ES-I3 (cell line): ENCODE measurements at regions not wholly inside any gene's neighbourhood (a gene's known extent, or its start where the extent isn't known, plus 50 kb on each side); places are given as distances from the start of the nearest gene placed in this dataset.
A peak's percentile ranks its signal among the peaks of the same experiment; 100 is the strongest.

Source experiments
- H3K36me3 ChIP-seq: 2 replicates; pipeline ENCODE4 v1.6.1; 2013; ENCODE audit warnings: mild to moderate bottlenecking, low read length, control low read depth, moderate library complexity; ENCODE audit not compliant: insufficient read depth
- H3K4me1 ChIP-seq: 2 replicates; pipeline ENCODE4 v1.6.1; 2013; ENCODE audit warnings: mild to moderate bottlenecking, control low read depth, low read length; ENCODE audit not compliant: insufficient read depth
- H3K9ac ChIP-seq: 2 replicates; pipeline ENCODE4 v1.6.1; 2013; ENCODE audit warnings: low read depth, mild to moderate bottlenecking, low read length, moderate library complexity
- H3K9me3 ChIP-seq: 2 replicates; pipeline ENCODE4 v1.6.1; 2013; ENCODE audit warnings: mild to moderate bottlenecking, low read length, moderate library complexity; ENCODE audit not compliant: control insufficient read depth, insufficient read depth

- Histone ChIP-seq H3K4me1 (no peaks in the 10 kb centered on the region), H3K36me3 (no peaks in the 10 kb centered on the region), H3K9me3 (no peaks in the 10 kb centered on the region), H3K9ac (no peak overlapping the region)
Observed at GRCh38 chr5:158152136-158152535, 293.2 kb upstream of the CLINT1 start.

DNA sequence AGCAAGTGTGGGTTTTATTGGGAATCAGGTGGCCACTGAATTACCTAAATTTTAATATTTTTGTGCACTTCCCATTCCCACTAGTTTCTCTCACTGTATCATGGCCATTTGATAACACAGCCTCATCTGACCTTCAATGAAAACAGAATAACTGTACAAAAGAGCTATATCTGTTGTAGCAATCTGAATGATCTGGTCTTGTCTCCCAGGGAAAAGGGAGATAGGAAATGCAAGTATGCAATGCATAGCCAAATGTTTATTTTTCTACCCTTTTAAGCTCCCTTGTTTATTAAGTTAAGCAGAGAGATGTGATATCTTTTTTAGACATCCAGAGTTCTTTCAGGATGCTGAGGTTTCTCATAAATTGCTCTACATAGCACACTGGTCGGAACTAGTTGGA, 288.3 kb upstream of the CLINT1 start:
- H3K36me3 ChIP-seq = no peaks in the 10 kb centered on the region
- H3K4me1 ChIP-seq = no peaks in the 10 kb centered on the region
- no peaks in the 10 kb centered on the region for H3K9me3 ChIP-seq
- no peak overlapping the region for H3K9ac ChIP-seq

DNA sequence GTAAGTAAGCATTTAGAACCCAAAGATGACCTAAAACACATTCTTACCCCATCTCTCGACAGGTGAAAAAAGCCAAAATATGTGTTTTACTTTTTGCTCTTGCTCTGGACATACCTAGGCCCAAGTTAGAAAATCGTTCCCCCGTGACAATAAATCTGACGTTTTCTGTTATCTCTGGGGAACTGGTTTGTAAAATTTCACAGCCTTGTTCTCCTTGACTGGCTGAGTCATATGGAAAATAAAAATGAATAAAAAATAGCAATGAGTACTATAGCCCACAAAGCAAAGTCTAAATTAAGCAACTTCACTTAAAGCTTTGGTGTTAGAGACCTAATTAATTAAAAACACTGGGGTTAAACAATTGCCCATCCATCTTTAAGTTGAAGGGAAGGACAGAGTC, 286.9 kb upstream of the CLINT1 start:
- Histone ChIP-seq H3K9me3 (no peaks in the 10 kb centered on the region), H3K36me3 (no peaks in the 10 kb centered on the region), H3K9ac (no peak overlapping the region), H3K4me1 (no peaks in the 10 kb centered on the region)

DNA sequence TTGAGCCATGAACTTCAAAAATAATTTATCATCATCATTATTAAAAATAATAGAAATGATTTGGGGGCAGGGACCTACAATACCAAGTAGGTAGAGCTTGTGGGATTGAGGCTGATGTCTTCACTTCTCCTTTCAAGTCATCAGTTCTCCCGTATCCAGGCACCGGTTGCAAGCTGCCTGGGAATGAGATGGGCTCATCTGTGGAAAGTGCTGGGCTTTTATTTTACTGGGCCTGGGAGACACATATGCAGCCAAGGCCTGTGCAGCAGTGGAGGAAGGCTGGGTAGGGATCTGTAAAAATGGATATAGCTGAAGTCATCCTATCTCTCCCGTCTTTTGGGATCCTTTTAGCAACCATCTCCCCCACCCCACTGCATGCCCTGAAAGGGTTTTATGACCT, 284.1 kb upstream of the CLINT1 start:
- no peak overlapping the region for H3K9ac ChIP-seq
- no peaks in the 10 kb centered on the region for H3K9me3 ChIP-seq
- peaks cover 9% of the 10 kb centered on the region; the same call in 1 of the 2 replicates for H3K4me1 ChIP-seq
- H3K36me3 ChIP-seq = no peaks in the 10 kb centered on the region; the same call in 1 of the 2 replicates

GRCh38 chr5:158142156-158142555, 283.2 kb upstream of the CLINT1 start:
- Histone ChIP-seq H3K36me3 (no peaks in the 10 kb centered on the region; the same call in 1 of the 2 replicates), H3K4me1 (peaks cover 15% of the 10 kb centered on the region), H3K9me3 (no peaks in the 10 kb centered on the region), H3K9ac (no peak overlapping the region)

- Histone ChIP-seq H3K9me3 (no peaks in the 10 kb centered on the region), H3K9ac (no peak overlapping the region), H3K36me3 (no peaks in the 10 kb centered on the region; the same call in 1 of the 2 replicates), H3K4me1 (peaks cover 24% of the 10 kb centered on the region)
Observed at GRCh38 chr5:158140120-158140731, 281.3 kb upstream of the CLINT1 start.

- no peaks in the 10 kb centered on the region; the same call in 1 of the 2 replicates for H3K36me3 ChIP-seq
- H3K4me1 ChIP-seq = peaks cover 25% of the 10 kb centered on the region
- H3K9me3 ChIP-seq = no peaks in the 10 kb centered on the region
- no peak overlapping the region for H3K9ac ChIP-seq
Observed at GRCh38 chr5:158139161-158139560, 280.2 kb upstream of the CLINT1 start.

DNA sequence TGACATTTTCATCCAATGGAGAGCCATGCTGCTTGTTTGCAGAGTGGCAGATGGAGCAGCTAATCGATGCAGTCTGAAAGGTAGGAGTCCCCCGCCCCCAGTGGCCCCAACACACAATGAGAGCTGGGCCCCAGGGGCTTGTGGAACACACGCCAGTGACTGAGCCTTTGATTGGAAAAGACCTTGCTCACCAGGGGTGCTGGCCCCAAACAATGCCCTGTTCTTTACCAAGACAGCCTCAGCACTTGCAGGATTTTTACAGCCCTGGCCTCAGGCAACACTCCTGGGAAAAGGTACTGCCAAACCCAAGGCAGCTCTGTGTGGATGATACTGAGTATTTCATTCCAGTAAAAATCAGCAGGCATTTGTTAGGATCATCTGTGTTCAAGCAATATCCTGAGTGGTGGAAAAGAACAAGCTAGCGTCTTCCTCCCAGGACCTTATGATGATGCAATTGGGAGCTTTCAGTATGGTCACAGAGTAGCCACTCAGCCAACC, 276.8 kb upstream of the CLINT1 start:
- H3K9ac ChIP-seq = peak overlapping the region; percentile 18; the same call in 1 of the 2 replicates

DNA sequence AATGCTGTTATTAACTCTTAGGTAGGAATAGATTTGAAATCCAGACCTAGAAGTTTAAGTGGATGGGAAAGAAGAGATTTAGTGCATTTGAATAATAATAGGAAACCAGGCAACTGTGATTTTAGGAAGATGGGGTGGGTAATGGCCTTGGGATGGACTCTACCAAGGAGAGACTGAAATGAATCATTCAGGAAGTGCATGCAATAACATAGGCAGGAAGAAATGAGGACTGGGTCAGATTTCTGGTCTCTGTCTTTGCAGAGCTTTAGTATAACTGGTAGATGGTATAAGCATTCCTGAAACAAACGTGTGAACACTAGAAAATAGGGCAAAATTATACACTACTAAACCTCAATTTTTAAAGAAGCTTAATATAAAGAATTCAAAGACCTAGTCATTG, 274.4 kb upstream of the CLINT1 start:
- Histone ChIP-seq H3K36me3 (no peaks in the 10 kb centered on the region), H3K9me3 (no peaks in the 10 kb centered on the region), H3K4me1 (peaks cover 25% of the 10 kb centered on the region), H3K9ac (no peak overlapping the region)

More for the DNA sequence above, 276.8 kb upstream of the CLINT1 start:
- peaks cover 31% of the 10 kb centered on the region for H3K4me1 ChIP-seq
- no peaks in the 10 kb centered on the region; the same call in 1 of the 2 replicates for H3K36me3 ChIP-seq
- no peaks in the 10 kb centered on the region for H3K9me3 ChIP-seq

GRCh38 chr5:158127536-158127935, 268.6 kb upstream of the CLINT1 start:
- no peak overlapping the region for H3K9ac ChIP-seq
- no peaks in the 10 kb centered on the region for H3K36me3 ChIP-seq
- H3K4me1 ChIP-seq = peaks cover 7% of the 10 kb centered on the region; the same call in 1 of the 2 replicates
- H3K9me3 ChIP-seq = no peaks in the 10 kb centered on the region; the same call in 1 of the 2 replicates

DNA sequence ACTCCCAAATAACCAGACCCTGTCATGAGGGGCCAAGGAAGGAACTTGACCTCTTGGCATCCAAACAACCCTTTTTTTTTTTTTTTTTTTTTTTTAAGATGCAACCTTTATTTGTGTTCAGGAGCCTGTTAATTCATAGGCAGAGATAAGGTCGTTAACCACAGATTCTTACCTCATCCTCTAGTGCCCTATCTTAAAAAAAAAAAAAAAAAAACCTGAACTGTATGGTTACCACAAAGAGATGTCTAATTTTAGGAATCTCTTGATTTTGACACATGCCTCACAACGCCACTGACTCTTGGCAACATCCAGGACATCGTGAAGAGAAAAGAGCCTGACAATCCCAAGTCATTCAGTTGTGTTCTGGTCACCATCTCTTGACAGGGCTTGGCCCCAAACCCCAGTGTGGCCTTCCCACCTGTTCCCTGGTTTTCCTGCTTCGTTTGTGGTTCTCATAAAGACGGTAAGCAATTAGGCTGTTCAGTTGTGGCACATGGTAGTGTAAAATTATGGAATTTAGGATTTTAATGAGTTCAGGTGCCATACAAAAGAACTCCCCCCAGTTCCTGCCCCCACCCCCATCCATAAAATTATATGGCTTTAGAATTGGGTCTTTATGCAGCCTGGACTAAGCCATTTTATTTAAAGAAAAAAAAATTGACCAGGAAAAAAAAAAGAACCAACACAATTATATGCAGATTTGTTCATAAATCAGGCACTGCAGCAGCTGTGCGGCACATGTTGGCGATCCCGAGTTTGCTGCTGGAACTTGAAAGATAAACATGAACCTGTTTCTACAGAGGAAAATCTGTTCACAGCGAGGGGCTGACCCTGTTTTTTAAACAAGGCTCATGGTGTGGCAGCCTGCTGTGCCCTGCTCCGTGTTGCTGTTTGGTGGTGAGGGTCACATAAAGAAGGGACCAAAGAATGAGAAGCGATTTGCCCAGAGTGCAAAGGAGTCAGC, 267.8 kb upstream of the CLINT1 start:
- no peak overlapping the region for H3K9ac ChIP-seq
- H3K9me3 ChIP-seq = no peaks in the 10 kb centered on the region; the same call in 1 of the 2 replicates
- H3K36me3 ChIP-seq = no peaks in the 10 kb centered on the region
- H3K4me1 ChIP-seq = peaks cover 7% of the 10 kb centered on the region; the same call in 1 of the 2 replicates

- Histone ChIP-seq H3K9me3 (no peaks in the 10 kb centered on the region; the same call in 1 of the 2 replicates), H3K36me3 (no peaks in the 10 kb centered on the region), H3K9ac (no peak overlapping the region), H3K4me1 (peaks cover 7% of the 10 kb centered on the region; the same call in 1 of the 2 replicates)
Observed at GRCh38 chr5:158124606-158125316, 265.8 kb upstream of the CLINT1 start.

DNA sequence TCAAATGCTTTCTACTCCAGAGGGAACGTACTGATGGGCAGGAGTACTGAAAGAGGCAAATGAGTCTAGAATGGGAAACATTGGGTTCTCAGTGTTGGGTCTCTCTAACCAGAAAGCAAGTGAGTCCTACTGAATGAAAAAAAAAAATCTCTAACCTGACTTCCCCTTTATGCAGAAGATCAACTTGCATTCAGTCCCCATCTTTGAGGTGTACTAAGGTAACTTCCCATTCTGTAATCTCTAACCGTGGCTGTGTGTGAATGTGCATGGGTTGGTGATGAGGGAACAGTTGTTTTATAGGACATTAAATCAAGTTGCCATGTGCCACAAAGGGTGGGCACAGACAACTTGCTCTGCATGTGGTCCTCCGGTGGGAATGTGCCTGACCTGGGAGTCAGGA, 264.6 kb upstream of the CLINT1 start:
- Histone ChIP-seq H3K36me3 (no peaks in the 10 kb centered on the region), H3K4me1 (peaks cover 7% of the 10 kb centered on the region; the same call in 1 of the 2 replicates), H3K9ac (no peak overlapping the region)

GRCh38 chr5:158121678-158122077, 262.7 kb upstream of the CLINT1 start:
- Histone ChIP-seq H3K9ac (no peak overlapping the region), H3K36me3 (no peaks in the 10 kb centered on the region), H3K9me3 (no peaks in the 10 kb centered on the region; the same call in 1 of the 2 replicates), H3K4me1 (peaks cover 7% of the 10 kb centered on the region; the same call in 1 of the 2 replicates)

More for the DNA sequence above, 264.6 kb upstream of the CLINT1 start:
- H3K9me3 ChIP-seq = no peaks in the 10 kb centered on the region; the same call in 1 of the 2 replicates
